Immature natural killer cell (primary cell): ENCODE measurements at regions not wholly inside any gene's neighbourhood (a gene's known extent, or its start where the extent isn't known, plus 50 kb on each side); places are given as distances from the start of the nearest gene placed in this dataset.

Experiments used
- DNase-seq, 3 donors: peaks; one replicate each; pipeline ENCODE4 v3.0.0; 2022; ENCODE audit warnings: mixed read lengths in 1 of 3
- H3K27ac Mint-ChIP-seq, 6 donors: one replicate each; pipeline ENCODE4 v1.8.0; 2020; ENCODE audit warnings: mixed read lengths in 6 of 6, mild to moderate bottlenecking in 5 of 6, inconsistent platforms in 4 of 6, moderate library complexity in 3 of 6
- H3K27me3 Mint-ChIP-seq, 3 donors: one replicate each; pipeline ENCODE4 v1.8.0; 2020 to 2021; ENCODE audit warnings: low read depth in 3 of 3, mild to moderate bottlenecking in 3 of 3, mixed read lengths in 3 of 3, moderate library complexity in 3 of 3, inconsistent platforms in 1 of 3
- H3K36me3 Mint-ChIP-seq, 3 donors: one replicate each; pipeline ENCODE4 v1.8.0; 2020; ENCODE audit warnings: mixed read lengths in 3 of 3, inconsistent platforms in 2 of 3, mild to moderate bottlenecking in 2 of 3
- H3K4me1 Mint-ChIP-seq, 2 donors: one replicate each; pipeline ENCODE4 v1.8.0; 2020; ENCODE audit warnings: inconsistent platforms in 2 of 2, mild to moderate bottlenecking in 2 of 2, mixed read lengths in 2 of 2, moderate library complexity in 1 of 2
- H3K4me3 Mint-ChIP-seq, 5 donors: one replicate each; pipeline ENCODE4 v1.8.0; 2020; ENCODE audit warnings: mild to moderate bottlenecking in 5 of 5, mixed read lengths in 5 of 5, inconsistent platforms in 3 of 5, moderate library complexity in 3 of 5
- H3K9me3 Mint-ChIP-seq, 6 donors: one replicate each; pipeline ENCODE4 v1.8.0; 2020; ENCODE audit warnings: mild to moderate bottlenecking in 6 of 6, mixed read lengths in 6 of 6, inconsistent platforms in 4 of 6, moderate library complexity in 3 of 6

DNA sequence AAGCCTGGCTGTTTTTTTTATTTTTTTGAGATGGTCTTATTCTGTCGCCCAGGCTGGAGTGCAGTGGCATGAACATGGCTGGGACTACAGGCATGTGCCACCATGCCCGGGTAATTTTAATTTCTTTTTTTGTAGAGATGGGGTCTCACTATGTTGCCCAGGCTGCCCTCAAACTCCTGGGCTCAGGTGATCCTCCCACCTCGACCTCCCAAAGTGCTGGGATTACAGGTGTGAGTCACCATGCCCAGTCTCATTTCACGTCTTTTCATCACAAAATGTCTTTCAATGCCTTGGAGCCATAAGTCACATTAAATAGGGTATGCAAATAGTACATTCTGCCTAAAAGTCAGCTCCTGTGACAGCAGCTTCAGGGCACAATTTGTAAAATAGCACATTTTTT lies 52.8 kb downstream of the SOX2 start:
- no peak overlapping the region for H3K27ac Mint-ChIP-seq

DNA sequence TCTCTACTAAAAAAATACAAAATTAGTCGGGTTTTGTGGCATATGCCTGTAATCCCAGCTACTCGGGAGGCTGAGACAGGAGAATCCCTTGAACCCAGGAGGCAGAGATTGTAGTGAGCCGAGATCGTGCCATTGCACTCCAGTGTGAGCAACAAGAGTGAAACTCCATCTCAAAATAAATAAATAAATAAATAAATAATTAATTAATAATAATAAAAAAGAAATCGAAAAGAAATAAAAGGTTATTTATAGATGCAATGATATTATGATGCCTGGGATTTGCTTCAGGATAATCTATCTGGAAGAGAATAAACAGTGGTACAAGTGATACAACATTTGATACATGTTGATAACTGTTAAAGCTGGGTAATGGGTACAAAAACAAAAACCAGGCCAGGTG lies 58.6 kb downstream of the SOX2 start:
- Mint-ChIP-seq H3K27ac (no peak overlapping the region), H3K4me3 (no peak overlapping the region), H3K27me3 (peaks cover 0 to 4% (median 2%) of the 10 kb centered on the region in 3 donors), H3K9me3 (peaks cover 0 to 7% (median 3%) of the 10 kb centered on the region in 6 donors), H3K4me1 (no peaks in the 10 kb centered on the region), H3K36me3 (no peaks in the 10 kb centered on the region)
- DNase-seq: no peak

More for the DNA sequence above, 52.8 kb downstream of the SOX2 start:
- Mint-ChIP-seq H3K4me3 (no peak overlapping the region), H3K9me3 (peaks cover 0 to 10% (median 4%) of the 10 kb centered on the region in 6 donors), H3K27me3 (peaks cover 2 to 5% (median 3%) of the 10 kb centered on the region in 3 donors), H3K4me1 (no peaks in the 10 kb centered on the region), H3K36me3 (no peaks in the 10 kb centered on the region)
- no peak for DNase-seq

DNA sequence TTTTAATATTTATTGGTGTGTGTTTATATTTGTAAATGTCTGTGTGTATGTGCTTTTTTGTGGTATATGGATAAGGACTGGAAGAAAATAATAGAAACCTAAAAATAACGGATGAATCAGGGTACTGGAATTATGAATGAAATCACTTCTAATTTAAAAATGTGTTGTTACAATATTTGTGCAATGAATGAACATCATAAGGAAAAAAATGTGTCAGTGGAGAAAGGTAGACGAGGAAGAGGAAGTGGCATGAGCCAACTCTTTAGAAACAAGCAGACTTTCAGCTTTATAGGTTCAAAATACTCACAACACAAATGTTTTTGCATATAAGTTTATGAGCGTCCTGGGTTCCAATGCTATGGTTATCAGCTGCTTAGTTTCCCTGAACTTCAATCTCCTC lies 59.4 kb downstream of the SOX2 start:
- Mint-ChIP-seq H3K36me3 (no peaks in the 10 kb centered on the region), H3K9me3 (peaks cover 0 to 7% (median 2%) of the 10 kb centered on the region in 6 donors), H3K4me3 (no peak overlapping the region), H3K4me1 (no peaks in the 10 kb centered on the region), H3K27me3 (peaks cover 0 to 4% (median 2%) of the 10 kb centered on the region in 3 donors), H3K27ac (no peak overlapping the region)
- no peak for DNase-seq

DNA sequence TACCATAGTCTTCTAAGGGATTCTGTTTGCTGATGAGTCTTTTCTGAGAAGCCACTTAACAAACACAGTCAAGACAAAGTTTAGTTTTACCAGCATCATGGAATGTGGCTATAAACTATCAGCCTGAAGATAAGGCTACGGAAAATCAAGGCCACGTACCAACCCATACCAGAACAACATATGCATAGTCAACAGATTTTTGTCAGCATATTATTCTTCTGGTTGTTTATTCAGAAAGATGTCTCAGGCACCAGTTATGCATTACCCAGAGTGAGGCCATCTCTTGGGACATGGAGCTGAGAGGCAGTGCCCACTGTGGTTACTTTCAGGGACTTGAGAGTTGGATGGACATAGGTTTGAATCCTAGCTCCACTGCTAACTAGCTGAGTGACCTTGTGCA lies 60.4 kb downstream of the SOX2 start:
- Mint-ChIP-seq H3K4me1 (no peaks in the 10 kb centered on the region), H3K36me3 (no peaks in the 10 kb centered on the region), H3K27ac (no peak overlapping the region), H3K27me3 (peaks cover 0 to 4% (median 0%) of the 10 kb centered on the region in 3 donors), H3K9me3 (peaks cover 0 to 7% (median 3%) of the 10 kb centered on the region in 6 donors), H3K4me3 (no peak overlapping the region)
- DNase-seq: no peak

DNA sequence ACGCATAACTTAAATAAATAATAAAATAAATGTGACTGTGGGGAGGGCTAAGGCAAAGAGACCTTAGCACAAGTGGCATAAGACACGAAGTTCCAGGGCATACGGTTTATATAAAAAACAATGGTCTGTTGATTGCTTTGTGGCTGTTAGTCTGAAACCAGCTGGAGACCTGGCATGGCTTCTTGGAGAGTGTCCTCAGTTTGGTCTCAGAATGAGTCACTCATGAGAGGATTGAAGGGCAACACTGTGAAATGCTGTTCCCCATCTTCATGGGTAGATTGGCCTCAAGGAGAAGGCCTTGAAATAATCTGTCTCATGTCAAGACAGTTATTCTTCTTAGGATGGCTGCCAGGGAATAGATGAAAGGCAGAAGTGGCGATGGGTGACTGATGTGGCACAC lies 62.2 kb downstream of the SOX2 start:
- Mint-ChIP-seq H3K36me3 (no peaks in the 10 kb centered on the region), H3K9me3 (peaks cover 1 to 9% (median 4%) of the 10 kb centered on the region in 6 donors), H3K4me3 (no peak overlapping the region), H3K27ac (no peak overlapping the region), H3K4me1 (no peaks in the 10 kb centered on the region), H3K27me3 (peaks cover 0 to 2% (median 0%) of the 10 kb centered on the region in 3 donors)
- no peak for DNase-seq

DNA sequence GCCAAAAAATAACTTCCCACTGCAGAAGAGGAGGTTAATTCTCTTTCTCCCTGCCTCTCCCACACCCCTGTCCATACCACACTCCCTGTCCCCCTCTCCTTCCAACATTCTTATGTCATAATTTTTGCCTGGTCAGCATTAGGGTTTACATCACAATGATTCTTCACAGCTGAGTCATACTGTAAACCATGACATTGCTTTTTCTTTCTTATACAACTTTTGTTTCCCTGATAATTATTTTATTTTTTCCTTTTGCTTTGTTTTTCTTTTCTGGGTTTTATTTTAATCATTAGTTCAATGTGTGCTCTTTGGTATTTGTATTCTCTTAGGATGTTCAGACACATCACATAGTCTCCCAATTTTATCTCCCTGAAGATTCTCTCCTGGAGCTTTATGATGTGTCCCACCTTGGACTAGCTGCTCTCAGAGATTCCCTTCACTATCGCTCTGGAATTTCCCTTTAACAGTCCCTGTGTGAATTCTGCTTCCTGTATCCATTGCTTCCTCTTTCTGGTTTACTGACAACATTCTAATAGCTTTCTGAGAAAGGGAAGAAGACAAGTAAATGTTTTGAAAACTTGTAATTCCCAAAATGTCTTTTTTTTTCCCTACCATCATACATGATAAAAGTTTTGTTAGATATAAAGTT lies 70.7 kb downstream of the SOX2 start:
- H3K27me3 Mint-ChIP-seq: peaks cover 0 to 2% (median 0%) of the 10 kb centered on the region in 3 donors
- peaks cover 2 to 11% (median 5%) of the 10 kb centered on the region in 6 donors for H3K9me3 Mint-ChIP-seq
- H3K27ac Mint-ChIP-seq: no peak overlapping the region
- no peak overlapping the region for H3K4me3 Mint-ChIP-seq
- no peak for DNase-seq
- peaks cover 0 to 2% (median 0%) of the 10 kb centered on the region in 3 donors for H3K36me3 Mint-ChIP-seq
- H3K4me1 Mint-ChIP-seq: no peaks in the 10 kb centered on the region

DNA sequence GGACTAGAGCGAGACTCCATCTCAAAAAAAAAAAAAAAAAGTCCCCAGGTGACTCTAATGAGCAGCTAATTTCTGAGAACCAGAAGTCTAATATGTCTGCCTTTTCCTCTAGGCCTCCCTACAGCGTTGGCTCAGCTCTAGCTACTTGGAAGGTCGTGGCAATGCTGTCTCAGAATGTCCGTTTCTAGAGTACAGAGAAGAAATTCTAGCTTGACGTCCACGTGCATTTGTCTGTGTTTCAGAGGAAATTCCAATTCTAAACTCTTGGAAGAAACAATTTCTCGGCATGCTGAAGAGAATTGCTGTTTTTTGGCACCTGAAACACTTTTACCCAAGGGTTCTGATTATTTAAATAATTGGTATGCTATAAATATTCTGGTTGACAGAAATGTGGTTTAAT lies 78.8 kb downstream of the SOX2 start:
- no peaks in the 10 kb centered on the region for H3K4me1 Mint-ChIP-seq
- H3K36me3 Mint-ChIP-seq: peaks cover 0 to 2% (median 2%) of the 10 kb centered on the region in 3 donors
- H3K4me3 Mint-ChIP-seq: no peak overlapping the region
- H3K27me3 Mint-ChIP-seq: peaks cover 0 to 3% (median 1%) of the 10 kb centered on the region in 3 donors
- H3K9me3 Mint-ChIP-seq: peaks cover 3 to 10% (median 5%) of the 10 kb centered on the region in 6 donors
- H3K27ac Mint-ChIP-seq: no peak overlapping the region
- DNase-seq: no peak

DNA sequence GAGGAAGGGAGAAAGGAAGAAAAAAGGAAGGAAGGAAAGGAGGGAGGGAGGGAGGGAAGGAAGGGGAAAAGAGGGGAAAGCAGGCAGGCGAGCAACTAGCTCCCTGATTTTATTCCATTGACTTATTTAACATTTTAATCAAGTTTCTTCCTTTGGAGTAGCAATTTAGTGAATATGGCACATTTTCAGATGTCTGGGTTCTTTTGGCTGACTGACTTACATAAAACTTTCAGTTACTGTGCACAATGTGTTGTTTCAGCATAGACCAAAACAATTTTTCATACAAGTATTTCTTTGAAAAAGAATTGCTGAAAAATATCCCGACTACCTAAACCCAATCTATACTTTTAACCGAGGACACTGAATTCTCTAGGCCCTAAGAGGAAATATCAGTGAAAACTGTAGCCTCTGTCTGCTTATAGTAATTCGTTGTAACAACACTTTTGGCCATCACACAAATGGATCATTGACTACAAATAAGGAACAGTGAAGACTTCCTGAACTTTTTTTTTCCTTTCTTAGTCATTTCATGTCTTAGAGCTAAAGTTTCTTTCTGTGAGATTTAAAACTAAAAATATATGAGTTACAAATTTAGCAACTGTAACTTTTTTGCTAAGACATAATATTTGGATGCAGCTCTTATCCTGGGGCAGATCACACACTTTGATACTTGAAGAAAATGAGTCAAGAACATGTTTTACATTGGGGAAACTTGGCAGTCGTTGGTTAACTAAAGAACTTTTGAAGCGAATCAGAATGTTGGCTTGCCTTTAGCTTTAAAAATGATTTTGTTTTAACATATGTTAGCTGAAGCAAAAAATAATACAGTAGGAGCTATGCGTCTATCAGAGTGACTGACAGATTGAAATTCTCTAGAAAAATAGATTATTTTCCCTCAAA lies 79.6 kb downstream of the SOX2 start:
- Mint-ChIP-seq H3K4me3 (no peak overlapping the region), H3K27ac (no peak overlapping the region), H3K36me3 (peaks cover 0 to 2% (median 2%) of the 10 kb centered on the region in 3 donors), H3K9me3 (peaks cover 3 to 10% (median 5%) of the 10 kb centered on the region in 6 donors), H3K27me3 (peaks cover 0 to 3% (median 1%) of the 10 kb centered on the region in 3 donors), H3K4me1 (no peaks in the 10 kb centered on the region)
- DNase-seq: no peak

DNA sequence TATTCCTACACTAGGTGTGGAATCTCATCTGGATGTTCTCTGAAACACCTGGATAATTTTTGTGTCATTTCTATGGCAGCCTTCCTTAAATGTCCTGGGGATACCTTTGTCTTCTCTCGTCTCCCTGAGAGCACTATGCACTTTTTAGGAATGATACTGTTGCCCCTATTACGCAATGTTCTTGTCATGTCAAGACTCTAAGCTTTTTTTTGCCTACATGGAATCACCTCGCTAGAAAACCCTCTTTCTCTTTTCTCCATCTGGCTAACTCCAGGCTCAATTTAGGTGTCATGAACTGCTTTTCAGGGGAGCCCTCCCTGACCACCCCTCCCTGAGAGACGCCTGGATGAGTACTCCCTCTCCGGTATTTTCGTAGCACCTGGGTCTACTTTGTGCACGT lies 81.3 kb downstream of the SOX2 start:
- Mint-ChIP-seq H3K36me3 (peaks cover 0 to 2% (median 0%) of the 10 kb centered on the region in 3 donors), H3K9me3 (peaks cover 3 to 6% (median 5%) of the 10 kb centered on the region in 6 donors), H3K4me3 (no peak overlapping the region), H3K4me1 (no peaks in the 10 kb centered on the region), H3K27ac (no peak overlapping the region), H3K27me3 (peaks cover 0 to 3% (median 1%) of the 10 kb centered on the region in 3 donors)
- no peak for DNase-seq

DNA sequence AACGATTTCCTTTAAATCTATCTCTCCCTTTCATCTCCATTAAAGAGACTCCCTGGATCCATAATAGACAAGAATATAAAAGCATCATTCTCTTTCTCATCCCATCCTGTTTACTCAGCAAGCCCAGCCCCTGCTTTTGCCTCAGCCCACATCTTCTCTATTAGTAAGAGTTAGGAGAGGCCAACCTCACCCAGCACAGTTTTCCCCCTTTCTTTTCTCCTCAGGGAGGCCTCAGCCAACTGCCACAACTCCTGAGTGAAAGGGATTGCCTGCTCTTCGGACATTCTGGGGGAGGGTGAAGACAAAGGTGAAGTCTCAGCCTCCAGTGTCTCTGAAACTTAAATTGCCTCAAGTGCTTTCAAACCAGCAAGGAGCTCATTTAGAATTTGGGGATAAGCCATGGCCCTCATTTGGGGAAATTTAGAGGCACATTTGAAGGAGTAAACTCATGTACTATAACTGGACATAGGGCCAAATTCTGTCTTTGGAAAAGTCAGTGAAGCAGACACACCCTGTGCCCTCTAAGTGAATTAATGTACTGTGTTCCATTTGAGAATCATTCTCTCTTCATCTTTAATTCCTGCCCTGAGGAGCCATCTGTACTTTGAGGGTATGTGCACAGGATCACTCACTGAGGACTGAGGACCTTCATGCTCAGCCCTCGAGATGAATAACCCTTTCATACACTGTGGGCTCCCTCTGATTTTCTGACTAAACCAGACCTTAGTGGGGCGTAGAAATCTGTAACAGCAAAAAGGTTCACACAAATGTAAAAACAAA lies 82.5 kb downstream of the SOX2 start:
- H3K9me3 Mint-ChIP-seq: peaks cover 0 to 4% (median 3%) of the 10 kb centered on the region in 6 donors
- H3K36me3 Mint-ChIP-seq: no peaks in the 10 kb centered on the region
- H3K27me3 Mint-ChIP-seq: peaks cover 0 to 3% (median 1%) of the 10 kb centered on the region in 3 donors
- no peak overlapping the region for H3K27ac Mint-ChIP-seq
- DNase-seq: no peak
- no peaks in the 10 kb centered on the region for H3K4me1 Mint-ChIP-seq
- H3K4me3 Mint-ChIP-seq: no peak overlapping the region

DNA sequence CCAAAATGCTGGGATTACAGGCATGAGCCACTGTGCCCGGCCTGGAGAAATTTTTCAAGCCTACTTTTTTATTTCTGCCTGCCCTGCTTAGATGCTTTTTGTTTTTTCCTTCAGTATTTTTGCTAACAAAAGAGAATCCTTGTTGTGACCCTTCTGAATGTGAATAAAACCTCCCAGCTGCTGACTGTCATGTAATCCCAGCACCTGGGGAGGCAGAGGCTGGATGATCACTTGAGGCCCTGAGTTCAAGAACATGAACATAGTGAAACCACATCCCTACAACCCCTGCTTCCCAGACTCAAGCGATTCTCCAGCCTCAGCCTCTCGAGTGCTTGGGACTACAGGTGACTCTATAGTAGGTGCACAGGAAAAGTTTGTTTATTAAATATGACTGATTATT lies 84.9 kb downstream of the SOX2 start:
- peaks cover 0 to 3% (median 1%) of the 10 kb centered on the region in 3 donors for H3K27me3 Mint-ChIP-seq
- no peaks in the 10 kb centered on the region for H3K36me3 Mint-ChIP-seq
- H3K4me1 Mint-ChIP-seq: no peaks in the 10 kb centered on the region
- H3K4me3 Mint-ChIP-seq: no peak overlapping the region
- no peak for DNase-seq
- H3K9me3 Mint-ChIP-seq: peaks cover 0 to 8% (median 3%) of the 10 kb centered on the region in 6 donors
- no peak overlapping the region for H3K27ac Mint-ChIP-seq

DNA sequence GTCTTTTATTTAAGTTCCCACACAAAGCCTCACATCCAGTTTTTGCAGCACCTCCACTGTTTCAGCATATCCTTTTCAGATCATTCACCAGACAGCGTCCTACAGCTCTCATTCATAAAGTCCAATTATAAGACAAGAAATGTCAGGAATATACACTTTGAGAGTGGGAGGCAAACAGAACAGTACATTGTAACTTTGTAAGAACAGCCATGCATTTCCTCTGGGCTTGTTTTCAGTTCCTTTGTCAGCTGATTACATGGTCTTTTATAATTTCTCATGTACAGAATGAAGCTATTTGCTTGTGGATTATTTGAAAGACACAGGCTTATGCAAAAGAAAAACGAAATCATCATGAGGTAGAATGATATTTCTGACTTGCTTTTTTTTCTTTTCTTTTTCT lies 85.7 kb downstream of the SOX2 start:
- Mint-ChIP-seq H3K9me3 (peaks cover 0 to 9% (median 5%) of the 10 kb centered on the region in 6 donors), H3K4me1 (no peaks in the 10 kb centered on the region), H3K36me3 (no peaks in the 10 kb centered on the region), H3K27me3 (peaks cover 0 to 3% (median 1%) of the 10 kb centered on the region in 3 donors), H3K4me3 (no peak overlapping the region), H3K27ac (no peak overlapping the region)
- no peak for DNase-seq

DNA sequence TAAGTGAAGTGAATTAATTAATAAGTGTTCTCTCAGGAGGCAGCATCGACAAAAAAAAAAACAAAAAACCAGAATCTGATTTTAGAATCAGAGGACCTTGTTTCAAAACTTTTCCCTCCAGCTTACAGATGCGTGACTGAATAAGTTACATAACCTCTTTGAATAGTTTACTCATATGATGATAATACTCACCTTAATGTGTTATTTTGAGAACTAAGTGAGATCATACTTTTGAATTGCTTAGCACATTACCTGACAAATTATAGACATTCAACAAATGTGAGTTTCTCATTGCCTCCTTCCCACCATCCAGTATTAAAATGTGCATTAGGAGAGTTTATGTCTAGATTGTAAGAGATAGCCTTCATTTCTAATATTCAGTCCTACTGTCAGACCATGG lies 94.0 kb downstream of the SOX2 start:
- H3K27ac Mint-ChIP-seq: no peak overlapping the region
- H3K27me3 Mint-ChIP-seq: peaks cover 0 to 4% (median 0%) of the 10 kb centered on the region in 3 donors
- no peaks in the 10 kb centered on the region for H3K4me1 Mint-ChIP-seq
- DNase-seq: no peak
- H3K9me3 Mint-ChIP-seq: peaks cover 1 to 12% (median 5%) of the 10 kb centered on the region in 6 donors
- H3K4me3 Mint-ChIP-seq: no peak overlapping the region
- no peaks in the 10 kb centered on the region for H3K36me3 Mint-ChIP-seq
